PC-9 (cell line): ENCODE measurements at regions not wholly inside any gene's neighbourhood (a gene's known extent, or its start where the extent isn't known, plus 50 kb on each side); places are given as distances from the start of the nearest gene placed in this dataset.

Experiments used
- BruUV-seq: library from RNA; stranded (reverse); fragments of 400-500 nt; replicated peaks from 2 replicates; lab custom pipeline; 2021; lab: Mats Ljungman, UMichigan
- CTCF ChIA-PET: fragments of 300-600 bp; sonication (Branson Sonifier 250); formaldehyde crosslinking; loops from one replicate; lab custom pipeline; 2022; ENCODE audit warnings: antibody characterized with exemption; lab: Charles Lee
- POLR2A ChIA-PET: fragments of 300-600 bp; sonication (Branson Sonifier 250); formaldehyde crosslinking; loops from one replicate; lab custom pipeline; 2022; ENCODE audit warnings: antibody characterized with exemption; ENCODE audit not compliant: unreplicated experiment; lab: Charles Lee
- DNase-seq, 2 experiments: peaks; one replicate each; pipeline versions ENCODE4 v3.0.0 to v3.0.0-alpha.2; 2015 to 2022; ENCODE audit warnings: mixed read lengths in 1 of 2
- H2AFZ ChIP-seq: fragments of 200-600 bp; sonication (generic); 2 replicates; pipeline ENCODE4 v1.8.1; 2017; ENCODE audit warnings: antibody characterized with exemption
- H3F3A ChIP-seq: fragments of 200-600 bp; sonication (generic); 2 replicates; pipeline ENCODE4 v1.8.1; 2017; ENCODE audit warnings: antibody characterized with exemption, mild to moderate bottlenecking, low read depth; ENCODE audit not compliant: insufficient read depth
- H3K27ac ChIP-seq: fragments of 200-600 bp; sonication (generic); 2 replicates; pipeline ENCODE4 v1.6.1; 2016; ENCODE audit warnings: mixed run types
- H3K27me3 ChIP-seq: fragments of 200-600 bp; sonication (generic); 2 replicates; pipeline ENCODE4 v1.6.1; 2016; ENCODE audit warnings: low read depth, mixed run types; ENCODE audit not compliant: insufficient read depth
- H3K36me3 ChIP-seq: fragments of 200-600 bp; sonication (generic); 2 replicates; pipeline ENCODE4 v1.6.1; 2016; ENCODE audit warnings: low read depth, mixed run types
- H3K4me1 ChIP-seq: fragments of 200-600 bp; sonication (generic); replicated peaks from 2 replicates; pipeline ENCODE4 v1.6.1; 2016; ENCODE audit warnings: mixed run types; ENCODE audit not compliant: insufficient read depth
- H3K4me2 ChIP-seq: fragments of 200-600 bp; sonication (generic); 2 replicates; pipeline ENCODE4 v1.6.1; 2017; ENCODE audit warnings: mixed run types
- H3K4me3 ChIP-seq: fragments of 200-600 bp; sonication (generic); 2 replicates; pipeline ENCODE4 v1.6.1; 2016; ENCODE audit warnings: mixed run types
- H3K79me2 ChIP-seq: fragments of 200-600 bp; sonication (generic); 2 replicates; pipeline ENCODE4 v1.6.1; 2017; ENCODE audit warnings: low read depth, mixed run types
- H3K9me2 ChIP-seq: fragments of 200-600 bp; sonication (generic); 2 replicates; pipeline ENCODE4 v1.8.1; 2017; ENCODE audit warnings: mild to moderate bottlenecking; ENCODE audit not compliant: insufficient read depth
- H3K9me3 ChIP-seq: fragments of 200-600 bp; sonication (generic); 2 replicates; pipeline ENCODE4 v1.8.1; 2016; ENCODE audit warnings: low read depth; ENCODE audit not compliant: insufficient read depth
- H4K20me1 ChIP-seq: fragments of 200-600 bp; sonication (generic); 2 replicates; pipeline ENCODE4 v1.8.1; 2017; ENCODE audit not compliant: insufficient read depth
- EZH2 ChIP-seq: fragments of 200-600 bp; sonication (generic); IDR thresholded peaks from 2 replicates; pipeline ENCODE4 v1.8.0; 2017; ENCODE audit warnings: antibody characterized with exemption, low read depth
- intact Hi-C: fragments of 100-400 bp; cut with micrococcal nuclease; formaldehyde crosslinking; loops from one replicate; pipeline ENCODE4 v1.10.0; 2022; ENCODE audit not compliant: unreplicated experiment
- TF ChIP-seq, protein P1 (sequence below): fragments of 200-600 bp; sonication (generic); conservative IDR thresholded peaks from 2 replicates; pipeline ENCODE4 v1.6.1; 2017; ENCODE audit warnings: mixed run types, antibody characterized with exemption, mild to moderate bottlenecking, moderate library complexity

- no peaks in the 10 kb centered on the region for H3K9me2 ChIP-seq
- no peaks in the 10 kb centered on the region for H3K79me2 ChIP-seq
- BruUV-seq = no TSS peak
- POLR2A ChIA-PET = no interaction called here
- CTCF ChIA-PET = no interaction called here
- no peaks in the 10 kb centered on the region for H3F3A ChIP-seq
- no peaks in the 10 kb centered on the region for H4K20me1 ChIP-seq
- H3K4me1 ChIP-seq = no peaks in the 10 kb centered on the region
- no peak for TF ChIP-seq EZH2
- TF ChIP-seq, protein P1, sequence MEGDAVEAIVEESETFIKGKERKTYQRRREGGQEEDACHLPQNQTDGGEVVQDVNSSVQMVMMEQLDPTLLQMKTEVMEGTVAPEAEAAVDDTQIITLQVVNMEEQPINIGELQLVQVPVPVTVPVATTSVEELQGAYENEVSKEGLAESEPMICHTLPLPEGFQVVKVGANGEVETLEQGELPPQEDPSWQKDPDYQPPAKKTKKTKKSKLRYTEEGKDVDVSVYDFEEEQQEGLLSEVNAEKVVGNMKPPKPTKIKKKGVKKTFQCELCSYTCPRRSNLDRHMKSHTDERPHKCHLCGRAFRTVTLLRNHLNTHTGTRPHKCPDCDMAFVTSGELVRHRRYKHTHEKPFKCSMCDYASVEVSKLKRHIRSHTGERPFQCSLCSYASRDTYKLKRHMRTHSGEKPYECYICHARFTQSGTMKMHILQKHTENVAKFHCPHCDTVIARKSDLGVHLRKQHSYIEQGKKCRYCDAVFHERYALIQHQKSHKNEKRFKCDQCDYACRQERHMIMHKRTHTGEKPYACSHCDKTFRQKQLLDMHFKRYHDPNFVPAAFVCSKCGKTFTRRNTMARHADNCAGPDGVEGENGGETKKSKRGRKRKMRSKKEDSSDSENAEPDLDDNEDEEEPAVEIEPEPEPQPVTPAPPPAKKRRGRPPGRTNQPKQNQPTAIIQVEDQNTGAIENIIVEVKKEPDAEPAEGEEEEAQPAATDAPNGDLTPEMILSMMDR = no peak
- intact Hi-C loops = no loop called here
- peaks cover 15% of the 10 kb centered on the region; the same call in 1 of the 2 replicates for H3K27me3 ChIP-seq
- DNase-seq = no peak
- H3K9me3 ChIP-seq = no peaks in the 10 kb centered on the region
- H3K4me3 ChIP-seq = no peak overlapping the region
- no peak overlapping the region for H3K4me2 ChIP-seq
- H2AFZ ChIP-seq = no peak overlapping the region
- no peaks in the 10 kb centered on the region for H3K36me3 ChIP-seq
- H3K27ac ChIP-seq = no peak overlapping the region
Observed at GRCh38 chr10:26624006-26624405, 73.5 kb upstream of the PDSS1 start.

GRCh38 chr10:26626066-26626465, 71.4 kb upstream of the PDSS1 start:
- no peak overlapping the region for H3K4me3 ChIP-seq
- H3K79me2 ChIP-seq = no peaks in the 10 kb centered on the region
- TF ChIP-seq, protein P1 = no peak
- no peak for TF ChIP-seq EZH2
- H3K4me2 ChIP-seq = no peak overlapping the region
- no peaks in the 10 kb centered on the region for H3K36me3 ChIP-seq
- H3K27me3 ChIP-seq = peaks cover 11% of the 10 kb centered on the region; the same call in 1 of the 2 replicates
- no peaks in the 10 kb centered on the region for H4K20me1 ChIP-seq
- BruUV-seq = no TSS peak
- no peak overlapping the region for H3K27ac ChIP-seq
- ChIA-PET CTCF (no interaction called here), POLR2A (no interaction called here)
- H3K9me2 ChIP-seq = no peaks in the 10 kb centered on the region
- no peaks in the 10 kb centered on the region for H3K9me3 ChIP-seq
- DNase-seq = no peak
- no peaks in the 10 kb centered on the region for H3F3A ChIP-seq
- H2AFZ ChIP-seq = no peak overlapping the region
- intact Hi-C loops = no loop called here
- H3K4me1 ChIP-seq = no peaks in the 10 kb centered on the region

- BruUV-seq = no TSS peak
- Histone ChIP-seq H4K20me1 (no peaks in the 10 kb centered on the region), H3K9me2 (no peaks in the 10 kb centered on the region), H3K4me1 (no peaks in the 10 kb centered on the region), H3K79me2 (no peaks in the 10 kb centered on the region), H2AFZ (no peak overlapping the region), H3F3A (no peaks in the 10 kb centered on the region), H3K36me3 (no peaks in the 10 kb centered on the region), H3K27ac (no peak overlapping the region), H3K9me3 (no peaks in the 10 kb centered on the region), H3K27me3 (peaks cover 11% of the 10 kb centered on the region; the same call in 1 of the 2 replicates), H3K4me3 (no peak overlapping the region), H3K4me2 (no peak overlapping the region)
- TF ChIP-seq, protein P1 = no peak; the same call in 1 of the 2 replicates
- TF ChIP-seq EZH2 = no peak
- intact Hi-C loops = no loop called here
- CTCF ChIA-PET = no interaction called here
- POLR2A ChIA-PET = no interaction called here
- DNase-seq = no peak
Observed at GRCh38 chr10:26627324-26627723, 70.2 kb upstream of the PDSS1 start.
